Progenitor cell of endocrine pancreas (in vitro differentiated cells): ENCODE measurements at regions not wholly inside any gene's neighbourhood (a gene's known extent, or its start where the extent isn't known, plus 50 kb on each side); places are given as distances from the start of the nearest gene placed in this dataset.

Experiments
- DNase-seq: peaks from one replicate; pipeline ENCODE4 v3.0.0; 2021; ENCODE audit warnings: low spot score; ENCODE audit not compliant: unreplicated experiment
- H3K27ac Mint-ChIP-seq: 2 replicates; pipeline ENCODE4 v1.8.0; 2021; ENCODE audit warnings: mild to moderate bottlenecking, moderate library complexity, mixed read lengths
- H3K27me3 Mint-ChIP-seq: 2 replicates; pipeline ENCODE4 v1.8.0; 2021; ENCODE audit warnings: mixed read lengths
- H3K36me3 Mint-ChIP-seq: 2 replicates; pipeline ENCODE4 v1.8.0; 2022; ENCODE audit warnings: mixed read lengths; ENCODE audit not compliant: insufficient read depth
- H3K4me1 Mint-ChIP-seq: 2 replicates; pipeline ENCODE4 v1.8.0; 2021; ENCODE audit warnings: low read depth, mixed read lengths
- H3K4me3 Mint-ChIP-seq: 2 replicates; pipeline ENCODE4 v1.8.0; 2021; ENCODE audit warnings: low read depth, mild to moderate bottlenecking, moderate library complexity, mixed read lengths
- H3K9me3 Mint-ChIP-seq: 2 replicates; pipeline ENCODE4 v1.8.0; 2021; ENCODE audit warnings: low read depth, mixed read lengths
- TF ChIP-seq, protein P1 (sequence below): fragments of 200-600 bp; sonication (generic); IDR thresholded peaks from one replicate; pipeline ENCODE4 v1.5.0; 2021; ENCODE audit warnings: antibody characterized with exemption, mild to moderate bottlenecking; ENCODE audit not compliant: unreplicated experiment

DNA sequence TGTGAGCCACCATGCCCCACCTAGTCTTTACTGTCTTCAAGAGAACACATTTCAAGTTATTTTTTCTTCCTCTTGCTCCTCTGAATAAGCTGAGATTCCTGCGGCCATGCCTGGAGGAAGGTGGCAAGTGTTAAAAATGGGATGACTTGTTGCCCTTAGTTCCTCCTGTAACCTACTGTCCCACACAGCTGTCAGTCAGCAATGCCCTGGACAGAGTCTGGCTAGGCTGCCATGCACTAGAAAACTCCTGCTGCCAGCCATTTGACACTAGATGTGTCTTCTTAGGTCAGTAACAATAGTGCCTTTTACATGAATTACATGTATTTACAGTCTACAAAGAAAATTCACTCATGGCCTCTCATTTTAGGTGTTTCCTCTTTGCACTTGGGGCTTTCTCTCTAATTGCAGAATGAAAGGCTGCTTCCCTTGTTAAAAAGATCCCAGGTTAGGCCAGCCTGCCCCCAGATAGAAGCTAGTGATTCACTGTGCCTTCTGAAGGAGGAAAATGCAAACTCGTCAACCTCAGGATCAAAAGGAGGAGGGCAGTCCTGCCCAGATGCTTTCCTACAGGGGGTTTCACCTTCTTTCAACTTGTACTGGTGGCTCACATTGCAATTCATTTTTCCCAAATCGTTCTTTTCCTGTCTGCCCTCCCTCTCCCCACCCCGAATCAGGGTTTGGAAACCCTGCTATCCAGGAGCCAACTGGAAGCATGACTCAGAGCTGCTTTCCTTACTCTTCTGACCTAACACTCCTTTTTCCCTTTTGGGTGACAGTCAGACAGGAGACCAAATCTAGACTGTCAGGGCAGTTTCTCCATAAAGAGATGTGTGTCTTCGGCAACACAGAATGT is 136.6 kb downstream of the SPAG6 start:
- H3K27ac Mint-ChIP-seq: no peak overlapping the region
- peaks cover 53% of the 10 kb centered on the region for H3K27me3 Mint-ChIP-seq
- TF ChIP-seq, protein P1, sequence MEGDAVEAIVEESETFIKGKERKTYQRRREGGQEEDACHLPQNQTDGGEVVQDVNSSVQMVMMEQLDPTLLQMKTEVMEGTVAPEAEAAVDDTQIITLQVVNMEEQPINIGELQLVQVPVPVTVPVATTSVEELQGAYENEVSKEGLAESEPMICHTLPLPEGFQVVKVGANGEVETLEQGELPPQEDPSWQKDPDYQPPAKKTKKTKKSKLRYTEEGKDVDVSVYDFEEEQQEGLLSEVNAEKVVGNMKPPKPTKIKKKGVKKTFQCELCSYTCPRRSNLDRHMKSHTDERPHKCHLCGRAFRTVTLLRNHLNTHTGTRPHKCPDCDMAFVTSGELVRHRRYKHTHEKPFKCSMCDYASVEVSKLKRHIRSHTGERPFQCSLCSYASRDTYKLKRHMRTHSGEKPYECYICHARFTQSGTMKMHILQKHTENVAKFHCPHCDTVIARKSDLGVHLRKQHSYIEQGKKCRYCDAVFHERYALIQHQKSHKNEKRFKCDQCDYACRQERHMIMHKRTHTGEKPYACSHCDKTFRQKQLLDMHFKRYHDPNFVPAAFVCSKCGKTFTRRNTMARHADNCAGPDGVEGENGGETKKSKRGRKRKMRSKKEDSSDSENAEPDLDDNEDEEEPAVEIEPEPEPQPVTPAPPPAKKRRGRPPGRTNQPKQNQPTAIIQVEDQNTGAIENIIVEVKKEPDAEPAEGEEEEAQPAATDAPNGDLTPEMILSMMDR: no peak
- H3K4me3 Mint-ChIP-seq: no peak overlapping the region
- no peaks in the 10 kb centered on the region for H3K9me3 Mint-ChIP-seq
- DNase-seq: no peak
- H3K36me3 Mint-ChIP-seq: no peaks in the 10 kb centered on the region
- H3K4me1 Mint-ChIP-seq: peaks cover 4% of the 10 kb centered on the region

DNA sequence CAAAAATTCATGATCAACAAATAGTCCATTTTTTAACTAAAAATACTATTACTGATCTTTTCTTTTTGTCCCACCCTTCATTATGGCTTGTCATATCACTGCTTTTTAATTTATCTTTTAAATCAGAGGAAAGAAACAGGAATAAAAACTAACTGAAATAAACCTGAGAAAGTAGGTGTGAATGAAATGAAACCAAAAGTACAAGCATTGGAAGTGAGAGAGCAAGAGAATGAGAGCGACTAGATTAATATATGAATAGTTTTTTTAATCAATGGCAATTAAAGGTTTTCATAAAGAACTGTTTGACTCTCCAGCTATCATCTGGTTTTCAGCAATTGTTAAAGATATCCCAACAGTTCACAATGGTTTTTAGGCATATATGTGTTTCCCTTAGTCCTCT is 137.8 kb downstream of the SPAG6 start:
- no peaks in the 10 kb centered on the region for H3K9me3 Mint-ChIP-seq
- H3K36me3 Mint-ChIP-seq: no peaks in the 10 kb centered on the region
- TF ChIP-seq, protein P1: no peak
- DNase-seq: no peak
- no peak overlapping the region for H3K27ac Mint-ChIP-seq
- peaks cover 4% of the 10 kb centered on the region for H3K4me1 Mint-ChIP-seq
- H3K27me3 Mint-ChIP-seq: peaks cover 51% of the 10 kb centered on the region
- H3K4me3 Mint-ChIP-seq: no peak overlapping the region
